NB4 (cell line): ENCODE measurements at regions not wholly inside any gene's neighbourhood (a gene's known extent, or its start where the extent isn't known, plus 50 kb on each side); places are given as distances from the start of the nearest gene placed in this dataset.
"Not testable (repeated sequence)": the region's sequence is repeated elsewhere in the genome, so short reads cannot be mapped to it uniquely, and the experiment has no call there.

ENCODE experiments used
- DNase-seq: peaks from one replicate; pipeline ENCODE4 v3.0.0; 2010; ENCODE audit warnings: low read depth
- H3K4me3 ChIP-seq: one replicate; pipeline ENCODE4 v1.5.1; 2011; ENCODE audit warnings: mild to moderate bottlenecking, low read depth, low read length, moderate library complexity
- MYC ChIP-seq: IDR thresholded peaks from 2 replicates; pipeline ENCODE4 v1.6.1; 2011; ENCODE audit warnings: low read depth, low read length
- POLR2A ChIP-seq: IDR thresholded peaks from 2 replicates; pipeline ENCODE4 v1.6.1; 2011; ENCODE audit warnings: mild to moderate bottlenecking; ENCODE audit not compliant: insufficient read length; ENCODE audit errors: extremely low read depth
- TF ChIP-seq, protein P1 (sequence below): IDR thresholded peaks from 2 replicates; pipeline ENCODE4 v1.6.1; 2011; ENCODE audit warnings: low read depth, low read length
- TF ChIP-seq, protein P2 (sequence below): IDR thresholded peaks from one replicate; pipeline ENCODE4 v1.5.1; 2012; ENCODE audit warnings: low read depth, low read length

DNA sequence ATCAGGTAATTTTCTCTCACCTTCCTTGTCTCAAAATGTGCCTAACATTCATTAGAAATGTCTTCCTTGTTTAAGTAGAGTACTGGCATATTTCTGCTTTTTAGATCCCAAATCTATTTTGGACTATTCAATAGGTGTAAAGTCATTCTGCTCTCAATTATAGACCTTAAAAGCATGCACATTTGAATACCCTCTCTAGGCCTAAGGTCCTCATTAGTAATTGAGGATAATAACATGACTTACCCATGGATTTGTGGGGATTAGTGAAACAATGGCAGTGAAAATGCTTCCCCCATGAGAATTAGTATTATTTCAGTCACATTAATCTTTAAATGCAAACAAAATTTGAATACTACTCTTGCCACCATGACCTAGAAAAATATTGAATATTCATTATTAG is 1073.0 kb upstream of the CELF2 start:
- H3K4me3 ChIP-seq: no peak overlapping the region
- DNase-seq: no peak
- TF ChIP-seq MYC (no peak), POLR2A (no peak)
- TF ChIP-seq, protein P1, sequence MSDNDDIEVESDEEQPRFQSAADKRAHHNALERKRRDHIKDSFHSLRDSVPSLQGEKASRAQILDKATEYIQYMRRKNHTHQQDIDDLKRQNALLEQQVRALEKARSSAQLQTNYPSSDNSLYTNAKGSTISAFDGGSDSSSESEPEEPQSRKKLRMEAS: no peak
- TF ChIP-seq, protein P2, sequence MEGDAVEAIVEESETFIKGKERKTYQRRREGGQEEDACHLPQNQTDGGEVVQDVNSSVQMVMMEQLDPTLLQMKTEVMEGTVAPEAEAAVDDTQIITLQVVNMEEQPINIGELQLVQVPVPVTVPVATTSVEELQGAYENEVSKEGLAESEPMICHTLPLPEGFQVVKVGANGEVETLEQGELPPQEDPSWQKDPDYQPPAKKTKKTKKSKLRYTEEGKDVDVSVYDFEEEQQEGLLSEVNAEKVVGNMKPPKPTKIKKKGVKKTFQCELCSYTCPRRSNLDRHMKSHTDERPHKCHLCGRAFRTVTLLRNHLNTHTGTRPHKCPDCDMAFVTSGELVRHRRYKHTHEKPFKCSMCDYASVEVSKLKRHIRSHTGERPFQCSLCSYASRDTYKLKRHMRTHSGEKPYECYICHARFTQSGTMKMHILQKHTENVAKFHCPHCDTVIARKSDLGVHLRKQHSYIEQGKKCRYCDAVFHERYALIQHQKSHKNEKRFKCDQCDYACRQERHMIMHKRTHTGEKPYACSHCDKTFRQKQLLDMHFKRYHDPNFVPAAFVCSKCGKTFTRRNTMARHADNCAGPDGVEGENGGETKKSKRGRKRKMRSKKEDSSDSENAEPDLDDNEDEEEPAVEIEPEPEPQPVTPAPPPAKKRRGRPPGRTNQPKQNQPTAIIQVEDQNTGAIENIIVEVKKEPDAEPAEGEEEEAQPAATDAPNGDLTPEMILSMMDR: no peak

DNA sequence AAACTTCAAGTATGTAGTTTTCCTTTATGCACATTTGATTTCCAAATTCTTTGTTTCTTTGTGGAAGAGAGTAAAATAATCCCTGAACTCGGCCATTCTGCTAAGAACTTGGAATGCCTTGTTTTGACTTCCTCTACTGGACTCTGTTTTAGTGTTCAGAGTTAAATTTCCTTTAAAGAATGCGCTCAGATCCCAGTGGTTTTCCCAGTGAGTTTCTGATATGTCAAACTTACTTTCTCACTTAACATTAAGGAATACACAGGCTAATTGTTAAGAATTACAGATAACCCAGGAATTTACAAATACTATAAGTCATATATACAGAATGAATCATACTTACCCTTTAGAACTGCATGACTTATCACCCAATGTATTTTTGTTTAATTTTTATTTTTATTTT is 1067.6 kb upstream of the CELF2 start:
- H3K4me3 ChIP-seq: no peak overlapping the region
- DNase-seq: no peak
- TF ChIP-seq, protein P1: no peak
- TF ChIP-seq, protein P2: no peak
- TF ChIP-seq POLR2A (no peak), MYC (no peak)

DNA sequence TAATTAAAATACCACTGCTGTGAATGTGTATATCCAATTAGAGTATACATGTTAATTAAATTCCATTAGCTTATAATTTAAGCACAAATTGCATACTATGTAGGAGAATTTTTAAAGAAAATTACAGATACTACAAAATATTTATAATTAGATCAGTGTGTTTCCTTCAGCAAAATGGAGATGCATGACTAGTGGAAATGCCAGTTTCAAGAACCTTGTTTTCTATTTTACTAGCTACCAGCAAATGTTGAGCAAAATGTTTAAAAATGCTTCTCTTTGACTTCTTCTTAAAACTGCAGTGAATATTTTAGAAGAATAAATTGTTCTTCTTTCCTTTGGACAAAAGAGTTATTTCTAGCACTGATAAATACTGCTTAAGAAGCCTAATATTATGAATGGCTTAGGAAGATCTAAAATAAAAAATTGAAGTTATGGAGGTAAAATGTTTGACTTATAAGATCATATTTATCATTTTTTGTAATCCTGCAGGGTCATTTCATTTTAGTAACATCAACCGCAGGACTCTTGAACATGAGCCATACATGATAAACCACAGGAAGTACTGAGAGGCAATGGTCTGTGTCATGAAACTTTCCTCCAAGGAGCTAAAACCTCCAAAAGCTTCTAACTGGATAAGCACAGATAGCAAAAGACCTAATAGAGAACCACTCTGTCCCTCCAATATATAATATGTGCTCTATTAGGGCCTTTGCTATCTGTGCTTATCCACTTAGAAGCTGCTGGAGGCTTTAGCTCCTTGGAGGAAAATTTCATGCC is 1066.0 kb upstream of the CELF2 start:
- no peak for DNase-seq
- no peak overlapping the region for H3K4me3 ChIP-seq
- TF ChIP-seq, protein P2: no peak
- TF ChIP-seq MYC (no peak), POLR2A (no peak)
- TF ChIP-seq, protein P1: no peak

DNA sequence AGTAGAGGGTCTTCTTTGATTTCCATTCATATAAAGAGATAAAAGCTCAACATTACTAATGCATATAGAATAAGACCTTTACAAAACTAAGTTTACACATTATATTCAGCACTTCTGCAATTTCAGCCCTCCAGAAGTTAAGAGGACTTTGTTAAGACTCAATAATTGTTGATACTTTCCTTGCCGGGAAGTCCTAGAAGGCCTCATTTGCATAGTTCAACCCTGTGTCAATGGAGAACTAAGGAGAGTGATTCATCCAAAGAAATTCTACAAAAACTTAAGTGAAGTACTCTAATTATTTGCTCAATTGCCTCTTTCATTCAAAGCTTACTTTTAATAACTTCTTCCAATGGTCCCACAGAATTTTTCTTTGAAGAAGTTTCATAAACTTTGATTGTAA is 1060.3 kb upstream of the CELF2 start:
- no peak for DNase-seq
- TF ChIP-seq, protein P1: no peak
- TF ChIP-seq, protein P2: no peak
- TF ChIP-seq MYC: no peak
- H3K4me3 ChIP-seq: no peak overlapping the region

DNA sequence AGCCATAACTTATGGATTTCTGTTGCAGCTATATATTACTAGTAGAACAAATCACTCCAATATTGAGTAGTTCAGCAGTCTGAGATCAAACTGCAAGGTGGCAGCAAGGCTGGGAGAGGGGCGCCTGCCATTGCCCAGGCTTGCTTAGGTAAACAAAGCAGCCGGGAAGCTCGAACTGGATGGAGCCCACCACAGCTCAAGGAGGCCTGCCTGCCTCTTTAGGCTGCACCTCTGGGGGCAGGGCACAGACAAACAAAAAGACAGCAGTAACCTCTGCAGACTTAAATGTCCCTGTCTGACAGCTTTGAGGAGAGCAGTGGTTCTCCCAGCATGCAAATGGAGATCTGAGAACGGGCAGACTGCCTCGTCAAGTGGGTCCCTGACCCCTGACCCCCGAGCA is 1059.8 kb upstream of the CELF2 start:
- not testable (repeated sequence) for DNase-seq, H3K4me3 ChIP-seq

DNA sequence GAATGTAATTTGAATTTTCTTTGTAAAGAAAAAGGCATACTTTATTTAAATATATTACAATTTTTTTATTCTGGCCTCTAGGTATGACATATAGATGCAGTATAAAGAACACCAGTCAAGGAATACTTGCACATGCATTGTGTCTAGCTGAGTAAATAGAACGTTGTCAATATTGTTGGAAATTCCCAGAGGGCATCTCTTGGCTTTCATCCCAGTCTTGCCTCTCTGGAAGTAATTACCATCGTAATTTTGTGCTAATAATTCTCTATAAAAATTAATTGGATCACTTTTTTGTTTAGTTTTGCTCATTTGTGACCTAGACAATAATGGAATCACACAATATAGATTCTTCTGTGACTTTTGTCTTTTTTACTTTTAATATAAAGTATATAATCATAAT is 1052.3 kb upstream of the CELF2 start:
- TF ChIP-seq MYC: no peak
- TF ChIP-seq, protein P2: no peak
- TF ChIP-seq POLR2A: no peak
- TF ChIP-seq, protein P1: no peak
- no peak for DNase-seq
- H3K4me3 ChIP-seq: no peak overlapping the region
